Mammary epithelial cell (primary cell): ENCODE measurements at regions not wholly inside any gene's neighbourhood (a gene's known extent, or its start where the extent isn't known, plus 50 kb on each side); places are given as distances from the start of the nearest gene placed in this dataset.

Experiments
- EZH2 ChIP-seq: IDR thresholded peaks from 2 replicates; pipeline ENCODE4 v1.6.1; 2012; ENCODE audit warnings: low read length, inconsistent platforms, borderline replicate concordance
- TF ChIP-seq, protein P1 (sequence below), 2 donors: IDR thresholded peaks in 1 of 2; conservative IDR thresholded peaks in 1 of 2; 2 replicates each; pipeline ENCODE4 v1.5.1; 2011 to 2012; ENCODE audit warnings: inconsistent platforms in 2 of 2, low read length in 2 of 2, mild to moderate bottlenecking in 2 of 2, control low read depth in 1 of 2, low read depth in 1 of 2; ENCODE audit not compliant: insufficient read depth in 1 of 2; ENCODE audit errors: extremely low read depth in 1 of 2

DNA sequence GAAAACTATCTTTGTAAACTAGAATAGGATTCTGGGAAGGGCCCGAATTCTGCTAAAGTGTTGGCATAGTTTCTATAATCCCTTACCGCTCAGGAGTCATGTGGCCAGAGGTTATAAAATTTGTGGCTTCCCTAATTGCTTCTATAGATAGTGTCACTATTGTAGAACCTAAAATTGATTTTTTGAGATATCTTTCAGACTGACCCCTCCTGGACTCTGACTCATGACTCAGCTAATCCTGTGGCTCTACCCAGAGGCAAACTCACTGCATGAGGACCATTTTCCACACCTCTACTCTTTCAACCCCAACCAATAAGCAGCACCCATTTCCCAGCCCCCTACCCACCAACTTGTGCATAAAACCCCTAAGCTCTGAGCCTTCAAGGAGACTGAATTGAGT lies 61.8 kb upstream of the PRSS23 start:
- TF ChIP-seq, protein P1, sequence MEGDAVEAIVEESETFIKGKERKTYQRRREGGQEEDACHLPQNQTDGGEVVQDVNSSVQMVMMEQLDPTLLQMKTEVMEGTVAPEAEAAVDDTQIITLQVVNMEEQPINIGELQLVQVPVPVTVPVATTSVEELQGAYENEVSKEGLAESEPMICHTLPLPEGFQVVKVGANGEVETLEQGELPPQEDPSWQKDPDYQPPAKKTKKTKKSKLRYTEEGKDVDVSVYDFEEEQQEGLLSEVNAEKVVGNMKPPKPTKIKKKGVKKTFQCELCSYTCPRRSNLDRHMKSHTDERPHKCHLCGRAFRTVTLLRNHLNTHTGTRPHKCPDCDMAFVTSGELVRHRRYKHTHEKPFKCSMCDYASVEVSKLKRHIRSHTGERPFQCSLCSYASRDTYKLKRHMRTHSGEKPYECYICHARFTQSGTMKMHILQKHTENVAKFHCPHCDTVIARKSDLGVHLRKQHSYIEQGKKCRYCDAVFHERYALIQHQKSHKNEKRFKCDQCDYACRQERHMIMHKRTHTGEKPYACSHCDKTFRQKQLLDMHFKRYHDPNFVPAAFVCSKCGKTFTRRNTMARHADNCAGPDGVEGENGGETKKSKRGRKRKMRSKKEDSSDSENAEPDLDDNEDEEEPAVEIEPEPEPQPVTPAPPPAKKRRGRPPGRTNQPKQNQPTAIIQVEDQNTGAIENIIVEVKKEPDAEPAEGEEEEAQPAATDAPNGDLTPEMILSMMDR (conservative IDR thresholded peaks at IDR 0.05 in 1 of 2, IDR thresholded peaks at IDR 0.05 in 1 of 2; ENCODE audit: extremely low read depth in 1 of 2, insufficient read depth in 1 of 2, low read depth in 1 of 2, low read length in 2 of 2) = no peak
- TF ChIP-seq EZH2 = no peak
